NCI-H2029 treated with DMSO at 0.1 percent for 48 hours (cell line): ENCODE measurements at regions not wholly inside any gene's neighbourhood (a gene's known extent, or its start where the extent isn't known, plus 50 kb on each side); places are given as distances from the start of the nearest gene placed in this dataset.

Experiments used
- DNase-seq: peaks from one replicate; lab custom pipeline; 2025; lab: John Stamatoyannopoulos, UW

DNA sequence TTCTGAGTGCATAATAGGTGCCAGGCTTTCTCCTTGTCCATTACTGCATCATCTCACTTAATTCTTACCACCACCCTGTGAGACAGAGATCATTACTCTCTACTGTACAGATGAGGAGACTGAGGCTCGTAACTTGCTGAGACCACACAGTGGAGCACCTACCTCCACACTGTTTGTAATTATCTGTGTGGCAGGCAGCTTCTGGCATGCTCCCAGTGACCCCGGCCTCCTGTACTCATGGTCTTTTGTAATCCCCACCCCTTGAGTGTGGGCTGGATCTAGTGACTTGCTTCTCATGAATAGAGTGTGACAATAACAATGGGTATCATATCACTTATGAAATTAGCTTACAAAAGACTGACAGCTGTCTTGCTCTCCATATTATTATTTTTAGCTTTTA, 407.3 kb downstream of the MATN1 start:
- no peak for DNase-seq

DNA sequence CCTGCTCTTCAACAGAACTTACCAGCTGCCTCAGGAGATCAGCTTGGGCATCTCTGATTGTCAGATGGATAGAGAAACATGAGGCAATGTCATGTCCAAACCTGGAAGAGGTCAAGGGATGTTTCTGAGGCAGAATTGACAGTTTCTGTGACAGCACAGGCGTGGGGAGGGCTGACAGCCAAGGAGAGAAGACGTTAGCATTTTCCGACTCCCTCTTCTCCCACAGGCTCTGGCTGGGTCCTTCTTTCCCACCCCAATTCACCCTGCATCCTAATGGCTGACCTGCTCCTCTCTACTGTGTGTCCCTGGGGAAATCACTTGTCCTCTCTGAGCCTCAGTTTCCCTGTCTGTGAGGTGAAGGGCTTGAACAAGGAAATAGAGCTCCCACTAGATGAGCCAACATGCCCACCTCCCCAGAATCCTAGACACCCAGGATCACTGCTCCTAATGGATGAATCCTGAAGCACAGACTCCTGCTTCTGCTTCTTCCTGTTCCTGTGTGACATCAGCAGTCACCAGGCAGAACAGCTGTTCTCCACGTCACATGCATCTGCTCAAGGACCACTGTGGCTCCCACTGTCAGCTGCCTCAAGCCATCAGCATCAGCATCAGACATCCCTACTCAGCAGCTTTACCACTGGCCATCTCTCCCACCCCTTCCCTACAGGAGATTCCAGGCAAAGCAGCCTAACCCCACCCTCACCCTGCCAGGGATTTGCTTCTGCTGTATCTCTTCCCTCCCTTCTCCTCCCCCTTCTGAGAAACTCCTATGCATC, 408.0 kb downstream of the MATN1 start:
- no peak for DNase-seq

- DNase-seq, result no peak
Measured at GRCh38 chr1:30314591-30314990, 408.8 kb downstream of the MATN1 start.

DNA sequence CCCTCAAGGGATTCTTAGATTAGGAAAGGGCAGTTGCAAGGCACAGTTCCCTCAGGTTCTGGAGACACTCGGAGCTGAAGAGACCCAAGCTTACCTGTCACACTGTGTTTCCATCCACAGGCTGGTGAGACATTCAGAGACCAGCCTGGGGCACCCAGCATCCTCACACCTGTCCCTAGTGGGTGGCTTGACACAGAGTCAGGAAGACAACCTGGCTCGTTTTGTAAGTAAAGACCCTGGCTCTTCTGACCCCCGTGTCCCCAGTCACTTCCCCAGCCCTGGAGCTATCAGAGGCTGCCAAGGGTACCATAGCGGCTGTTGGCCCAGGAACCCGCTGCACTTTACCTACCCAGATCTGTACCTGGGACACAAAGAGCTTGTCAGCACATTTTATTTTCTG, 409.8 kb downstream of the MATN1 start:
- no peak for DNase-seq

- DNase-seq, result no peak
Measured at GRCh38 chr1:30313176-30313575, 410.2 kb downstream of the MATN1 start.

GRCh38 chr1:30312226-30312625, 411.2 kb downstream of the MATN1 start:
- no peak for DNase-seq

- no peak for DNase-seq
Measured at GRCh38 chr1:30311749-30312148, 411.6 kb downstream of the MATN1 start.

DNA sequence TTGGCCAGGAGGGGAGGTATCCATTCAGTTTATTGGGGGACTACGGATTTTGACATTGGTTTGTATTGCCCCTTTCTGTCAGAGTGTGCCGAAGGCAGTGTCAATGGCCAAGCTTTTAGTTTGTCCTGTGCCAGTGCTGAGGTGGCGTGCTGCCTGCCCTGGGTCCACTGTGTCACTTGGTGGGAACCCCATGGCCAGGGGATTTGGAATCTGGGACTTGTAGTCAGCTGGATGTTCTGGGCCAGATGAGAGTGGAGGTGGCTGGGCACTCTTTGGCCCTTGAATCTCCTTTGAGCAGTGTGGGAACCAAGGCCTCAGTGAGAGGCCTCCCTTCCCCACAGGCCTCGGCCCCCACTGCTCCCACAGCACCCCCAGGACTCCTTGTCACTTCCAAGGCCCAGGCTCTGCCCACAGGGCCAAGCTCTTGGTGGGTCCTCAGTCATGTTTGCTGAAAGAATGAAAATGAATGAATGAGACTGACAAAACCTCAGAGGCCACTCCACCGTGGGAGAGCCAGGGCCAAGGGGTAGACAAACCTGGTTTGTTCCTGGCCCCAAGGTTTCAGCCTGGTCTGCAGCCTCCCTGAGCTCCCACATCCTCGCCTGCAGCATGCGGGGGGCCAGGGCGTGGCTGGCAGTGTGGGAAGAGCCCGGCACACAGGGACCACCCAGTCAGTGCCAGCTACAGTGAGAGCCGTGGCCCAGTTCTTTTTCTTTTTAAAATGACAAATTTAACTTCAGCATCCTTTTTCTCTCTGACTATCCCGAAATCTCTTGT, 412.2 kb downstream of the MATN1 start:
- no peak for DNase-seq

- no peak for DNase-seq
Measured at GRCh38 chr1:30307182-30307581, 416.2 kb downstream of the MATN1 start.

DNA sequence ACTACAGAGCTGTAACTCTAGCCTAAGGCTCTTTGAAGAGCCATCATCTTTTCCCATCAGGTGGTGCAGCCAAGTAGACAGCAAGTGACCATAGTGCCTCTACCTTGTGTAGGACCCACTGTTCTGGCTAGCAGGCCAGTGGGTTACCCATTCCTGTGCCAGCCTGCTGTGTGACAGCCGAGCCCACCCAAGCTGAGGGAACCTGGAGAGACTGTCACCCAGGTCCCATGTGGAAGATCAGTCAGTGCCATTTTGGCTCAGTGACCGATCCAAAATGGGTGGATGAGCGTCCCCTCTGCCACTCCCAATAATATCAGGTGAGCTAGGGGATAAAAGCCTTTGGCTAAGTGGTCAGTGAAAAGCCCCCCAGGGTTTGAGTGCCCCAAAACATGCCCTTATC, 417.9 kb downstream of the MATN1 start:
- no peak for DNase-seq

GRCh38 chr1:30305061-30305460, 418.3 kb downstream of the MATN1 start:
- no peak for DNase-seq

- no peak for DNase-seq
Measured at GRCh38 chr1:30304080-30304479, 419.3 kb downstream of the MATN1 start.

DNA sequence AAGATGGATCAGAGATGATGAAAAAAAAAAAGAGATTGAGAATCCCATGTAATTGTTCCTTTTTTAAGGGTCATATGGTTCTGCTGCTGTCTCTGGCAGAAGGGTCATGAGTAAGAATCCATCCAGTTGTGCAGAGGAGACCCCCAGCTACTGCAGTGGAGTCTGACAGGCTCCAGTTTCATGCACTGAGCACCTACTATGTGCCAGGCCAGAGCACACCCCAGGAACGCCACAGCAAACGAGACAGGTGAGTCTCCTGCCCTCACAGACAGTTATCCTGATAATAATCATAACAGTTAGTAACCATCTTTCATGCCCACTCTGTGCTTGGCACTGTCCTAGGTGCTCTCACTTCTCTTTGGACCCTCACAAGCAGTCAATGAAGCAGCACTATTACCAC, 420.0 kb downstream of the MATN1 start:
- DNase-seq, result no peak

DNA sequence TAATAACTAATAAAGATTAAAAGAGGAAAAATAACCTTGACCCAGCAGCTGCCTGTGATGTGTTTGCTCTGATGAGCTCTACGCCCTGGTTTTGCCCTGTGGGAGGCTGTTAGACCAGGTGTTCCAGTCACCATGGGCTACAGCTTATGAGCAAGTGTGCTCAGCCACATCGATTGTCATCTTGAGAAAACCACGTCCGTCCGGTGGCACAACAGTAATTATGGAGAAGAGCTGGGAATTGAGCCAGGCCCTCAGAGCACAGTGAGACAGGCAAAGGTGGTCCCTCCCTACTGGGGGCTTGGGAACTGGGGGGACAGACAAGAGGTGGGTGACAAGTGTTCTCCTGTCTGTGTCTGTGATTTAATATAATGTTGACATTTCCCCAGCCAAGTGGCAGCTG, 420.5 kb downstream of the MATN1 start:
- DNase-seq, result peak; percentile 58

GRCh38 chr1:30300669-30301068, 422.7 kb downstream of the MATN1 start:
- DNase-seq, result no peak

GRCh38 chr1:30299393-30299792, 424.0 kb downstream of the MATN1 start:
- no peak for DNase-seq

DNA sequence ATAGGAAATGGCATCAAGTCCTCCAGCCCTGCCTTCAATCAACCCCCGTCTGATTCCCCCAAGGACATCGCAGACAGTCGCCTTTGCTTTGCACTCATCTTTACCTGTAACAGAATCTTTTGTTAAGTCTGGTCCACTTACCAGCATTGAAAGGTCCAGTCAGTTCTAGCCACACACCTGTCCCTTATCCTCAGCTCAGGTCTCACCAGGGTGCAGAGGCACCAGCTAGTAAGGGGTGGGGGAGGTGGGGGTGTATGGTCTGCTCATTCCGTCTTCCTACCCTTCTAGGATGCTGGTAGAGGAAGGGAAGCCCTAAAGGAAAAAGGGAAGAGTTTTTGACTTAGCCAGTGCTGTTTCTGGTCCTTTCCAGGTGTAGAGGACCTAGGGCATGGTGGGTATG, 427.7 kb downstream of the MATN1 start:
- DNase-seq, result no peak

GRCh38 chr1:30295266-30295665, 428.1 kb downstream of the MATN1 start:
- DNase-seq, result no peak

GRCh38 chr1:30294508-30294907, 428.9 kb downstream of the MATN1 start:
- DNase-seq, result no peak

GRCh38 chr1:30292451-30292850, 430.9 kb downstream of the MATN1 start:
- DNase-seq, result no peak

GRCh38 chr1:30291526-30291925, 431.9 kb downstream of the MATN1 start:
- DNase-seq, result no peak

- no peak for DNase-seq
Measured at GRCh38 chr1:30290581-30290980, 432.8 kb downstream of the MATN1 start.

DNA sequence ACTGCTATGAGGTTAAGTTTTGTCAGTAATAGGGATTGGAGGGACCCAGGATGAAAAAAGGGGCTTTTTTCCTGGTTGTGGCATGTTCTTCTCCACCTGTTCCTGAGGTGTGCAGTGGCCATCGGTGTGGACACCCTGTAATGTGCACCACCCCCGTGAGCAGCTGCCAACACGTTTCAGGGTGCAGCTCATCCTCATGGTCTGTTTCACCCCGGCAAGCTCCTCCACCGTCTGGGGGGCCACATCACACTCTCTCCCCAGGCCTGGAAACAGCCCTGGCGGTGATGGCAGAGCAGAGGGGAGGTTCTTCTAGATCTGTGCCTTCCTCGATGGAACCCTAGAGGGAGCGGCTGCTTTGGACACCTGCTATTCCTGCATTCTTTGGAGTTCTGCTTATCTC, 435.4 kb downstream of the MATN1 start:
- no peak for DNase-seq
